IMR-90 (cell line): ENCODE measurements at regions not wholly inside any gene's neighbourhood (a gene's known extent, or its start where the extent isn't known, plus 50 kb on each side); places are given as distances from the start of the nearest gene placed in this dataset.

Experiments used
- ATAC-seq: fragments of 200-7000 bp; cut with Tn5 transposase; 2 replicates; pipeline ENCODE4 v1.9.1; 2020; ENCODE audit warnings: low read depth, mild to moderate bottlenecking, moderate library complexity
- BruUV-seq: library from RNA; stranded (reverse); fragments of 400-500 nt; replicated peaks from 2 replicates; lab custom pipeline; 2021; lab: Mats Ljungman, UMichigan
- CTCF ChIA-PET: fragments of 300-600 bp; formaldehyde crosslinking; extraction: SDS; loops from one replicate; lab custom pipeline; 2021; ENCODE audit warnings: antibody characterized with exemption; lab: Yijun Ruan, JAX
- POLR2A ChIA-PET: fragments of 300-600 bp; sonication (Branson Sonifier 250); formaldehyde crosslinking; loops from one replicate; lab custom pipeline; 2022; ENCODE audit warnings: antibody characterized with exemption; ENCODE audit not compliant: unreplicated experiment; lab: Charles Lee
- DNase-seq: peaks from one replicate; pipeline ENCODE4 v3.0.0; 2013
- H2AFZ ChIP-seq: replicated peaks from 2 replicates; pipeline ENCODE3; 2013; ENCODE audit warnings: low read length, mild to moderate bottlenecking; ENCODE audit not compliant: poor library complexity
- H2AK5ac ChIP-seq: 2 replicates; pipeline ENCODE4 v1.6.1; 2013; ENCODE audit warnings: low read depth, low read length, inconsistent platforms
- H2AK9ac ChIP-seq: replicated peaks from 2 replicates; pipeline ENCODE3; 2013; ENCODE audit warnings: mild to moderate bottlenecking, low read depth, low read length, moderate library complexity; ENCODE audit not compliant: poor library complexity
- H2BK120ac ChIP-seq: 2 replicates; pipeline ENCODE4 v1.6.1; 2013; ENCODE audit warnings: low read depth, low read length, inconsistent platforms
- H2BK15ac ChIP-seq: 3 replicates; pipeline ENCODE4 v1.6.1; 2013; ENCODE audit warnings: low read depth, low read length, inconsistent platforms
- H2BK20ac ChIP-seq: 2 replicates; pipeline ENCODE4 v1.6.1; 2013; ENCODE audit warnings: low read depth, mild to moderate bottlenecking, inconsistent platforms, low read length, moderate library complexity
- H2BK5ac ChIP-seq: 2 replicates; pipeline ENCODE4 v1.6.1; 2013; ENCODE audit warnings: mild to moderate bottlenecking, low read depth, low read length, inconsistent platforms; ENCODE audit not compliant: poor library complexity, severe bottlenecking
- H3K14ac ChIP-seq: replicated peaks from 2 replicates; pipeline ENCODE4 v1.6.1; 2013; ENCODE audit warnings: low read depth, low read length, inconsistent platforms
- H3K18ac ChIP-seq: 2 replicates; pipeline ENCODE4 v1.6.1; 2013; ENCODE audit warnings: low read depth, low read length, control low read depth
- H3K23ac ChIP-seq: 2 replicates; pipeline ENCODE4 v1.6.1; 2013; ENCODE audit warnings: low read depth, low read length, inconsistent platforms
- H3K27ac ChIP-seq: 2 replicates; pipeline ENCODE4 v1.5.1; 2013; ENCODE audit warnings: mild to moderate bottlenecking, control low read depth, low read length; ENCODE audit not compliant: insufficient read depth
- H3K27me3 ChIP-seq: 2 replicates; pipeline ENCODE4 v1.6.1; 2013; ENCODE audit warnings: low read length; ENCODE audit not compliant: control insufficient read depth, insufficient read depth
- H3K36me3 ChIP-seq: 2 replicates; pipeline ENCODE4 v1.6.1; 2013; ENCODE audit warnings: low read length, mixed read lengths; ENCODE audit not compliant: control insufficient read depth, insufficient read depth
- H3K4ac ChIP-seq: 2 replicates; pipeline ENCODE4 v1.6.1; 2013; ENCODE audit warnings: low read depth, low read length, inconsistent platforms
- H3K4me1 ChIP-seq: 2 replicates; pipeline ENCODE4 v1.6.1; 2013; ENCODE audit warnings: low read length, mixed read lengths; ENCODE audit not compliant: control insufficient read depth, insufficient read depth
- H3K4me2 ChIP-seq: 2 replicates; pipeline ENCODE4 v1.6.1; 2013; ENCODE audit warnings: low read depth, mild to moderate bottlenecking, control low read depth, low read length, moderate library complexity
- H3K4me3 ChIP-seq: 2 replicates; pipeline ENCODE4 v1.5.1; 2013; ENCODE audit warnings: low read depth, mild to moderate bottlenecking, control low read depth, low read length, moderate library complexity; ENCODE audit not compliant: insufficient read depth
- H3K56ac ChIP-seq: 2 replicates; pipeline ENCODE4 v1.6.1; 2013; ENCODE audit warnings: low read length, inconsistent platforms; ENCODE audit not compliant: insufficient read depth; ENCODE audit errors: extremely low read depth
- H3K79me1 ChIP-seq, 2 experiments: 2 replicates each; pipeline ENCODE4 v1.6.1; 2013; ENCODE audit warnings: low read length in 2 of 2, inconsistent platforms in 1 of 2, low read depth in 1 of 2
- H3K9ac ChIP-seq: 2 replicates; pipeline ENCODE4 v1.6.1; 2013; ENCODE audit warnings: low read depth, low read length, control low read depth
- H3K9me1 ChIP-seq: 2 replicates; pipeline ENCODE4 v1.6.1; 2013; ENCODE audit warnings: low read length, inconsistent platforms; ENCODE audit not compliant: insufficient read depth
- H3K9me3 ChIP-seq: 2 replicates; pipeline ENCODE4 v1.6.1; 2013; ENCODE audit warnings: low read length; ENCODE audit not compliant: control insufficient read depth, insufficient read depth
- H4K20me1 ChIP-seq: 2 replicates; pipeline ENCODE4 v1.6.1; 2013; ENCODE audit warnings: low read length, inconsistent platforms; ENCODE audit not compliant: insufficient read depth
- H4K5ac ChIP-seq: 2 replicates; pipeline ENCODE4 v1.6.1; 2013; ENCODE audit warnings: mild to moderate bottlenecking, low read depth, low read length, control low read depth
- H4K8ac ChIP-seq, 2 experiments: 2 replicates each; pipeline ENCODE4 v1.6.1; 2013; ENCODE audit warnings: low read depth in 2 of 2, low read length in 2 of 2, control low read depth in 1 of 2, inconsistent platforms in 1 of 2
- H4K91ac ChIP-seq: 2 replicates; pipeline ENCODE4 v1.6.1; 2013; ENCODE audit warnings: low read depth, low read length, inconsistent platforms; ENCODE audit not compliant: insufficient read depth
- NFE2L2 ChIP-seq: fragments of 150-350 bp; IDR thresholded peaks from 2 replicates; pipeline ENCODE4 v1.6.1; 2016; ENCODE audit warnings: low read depth, mild to moderate bottlenecking, low read length
- SMC3 ChIP-seq: fragments of 150-350 bp; IDR thresholded peaks from 2 replicates; pipeline ENCODE4 v1.6.1; 2016; ENCODE audit warnings: low read depth, mild to moderate bottlenecking, antibody characterized with exemption, low read length, moderate library complexity
- WGBS, 2 experiments: methylation state at CpG; one replicate each; pipeline versions ENCODE4 v1.1.5 to v1.1.7; 2013; ENCODE audit warnings: missing lambda C conversion rate in 2 of 2; ENCODE audit not compliant: insufficient read length in 1 of 2; ENCODE audit errors: extremely low coverage in 2 of 2; 5-methylcytosine and 5-hydroxymethylcytosine counted together
- dilution Hi-C: fragments of 300-500 bp; cut with HindIII; formaldehyde crosslinking; loops from one replicate; pipeline ENCODE4 v1.14.3; 2018; ENCODE audit warnings: low sequenced_read_pairs; ENCODE audit not compliant: unreplicated experiment
- in situ Hi-C: fragments of 300-500 bp; cut with MboI; formaldehyde crosslinking; loops from 3 replicates; pipeline ENCODE4 v1.14.3; 2019; ENCODE audit warnings: low sequenced_read_pairs, inconsistent platforms, mixed read lengths
- intact Hi-C: fragments of 100-400 bp; cut with micrococcal nuclease; formaldehyde crosslinking; loops from 2 replicates; pipeline ENCODE4 v1.10.0; 2022
- TF ChIP-seq, protein P1 (sequence below): conservative IDR thresholded peaks from 2 replicates; pipeline ENCODE4 v1.5.1; 2012; ENCODE audit warnings: mild to moderate bottlenecking, low read depth, low read length, improper control_type of control experiment
- TF ChIP-seq, protein P2 (sequence below): fragments of 150-350 bp; IDR thresholded peaks from 2 replicates; pipeline ENCODE4 v1.6.1; 2016; ENCODE audit warnings: low read depth, mild to moderate bottlenecking, low read length, moderate library complexity, borderline replicate concordance

DNA sequence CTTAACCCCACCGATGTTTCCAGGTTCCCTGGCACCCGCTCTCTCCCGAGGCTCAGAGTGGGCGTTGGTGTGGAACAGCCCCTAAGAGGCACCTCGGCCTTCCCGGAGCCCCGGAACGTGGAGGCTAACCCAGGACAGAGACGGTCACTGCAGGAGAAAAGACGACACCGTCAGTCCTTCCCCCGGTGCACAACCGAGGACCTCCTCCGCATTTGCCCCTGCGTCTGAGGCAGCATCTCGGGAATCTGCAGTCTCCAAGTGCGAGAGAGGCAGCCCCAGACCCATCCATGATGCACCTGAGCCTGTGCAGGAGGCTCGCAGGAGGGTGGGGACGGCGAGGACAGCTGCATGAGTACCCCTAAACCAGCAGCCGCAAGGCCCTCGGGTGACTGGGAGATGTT is 204.9 kb upstream of the SALL3 start:
- no peak overlapping the region for H3K4ac ChIP-seq
- no peak overlapping the region for H3K56ac ChIP-seq
- 81% methylated on average over 13 of the region's 22 CpGs; no CpG with 5 or more reads in 1 of the 2 experiments for WGBS, 2 experiments
- intact Hi-C loops (no loop called here), dilution Hi-C loops (no loop called here), in situ Hi-C loops (no loop called here)
- no peak overlapping the region for H4K5ac ChIP-seq
- H3K14ac ChIP-seq = no peak overlapping the region
- H2BK15ac ChIP-seq = no peak overlapping the region
- H2AK5ac ChIP-seq = no peak overlapping the region
- H3K79me1 ChIP-seq = no peaks in the 10 kb centered on the region
- no peaks in the 10 kb centered on the region for H3K27me3 ChIP-seq
- H3K27ac ChIP-seq = no peak overlapping the region
- H3K4me1 ChIP-seq = no peaks in the 10 kb centered on the region
- TF ChIP-seq, protein P1, sequence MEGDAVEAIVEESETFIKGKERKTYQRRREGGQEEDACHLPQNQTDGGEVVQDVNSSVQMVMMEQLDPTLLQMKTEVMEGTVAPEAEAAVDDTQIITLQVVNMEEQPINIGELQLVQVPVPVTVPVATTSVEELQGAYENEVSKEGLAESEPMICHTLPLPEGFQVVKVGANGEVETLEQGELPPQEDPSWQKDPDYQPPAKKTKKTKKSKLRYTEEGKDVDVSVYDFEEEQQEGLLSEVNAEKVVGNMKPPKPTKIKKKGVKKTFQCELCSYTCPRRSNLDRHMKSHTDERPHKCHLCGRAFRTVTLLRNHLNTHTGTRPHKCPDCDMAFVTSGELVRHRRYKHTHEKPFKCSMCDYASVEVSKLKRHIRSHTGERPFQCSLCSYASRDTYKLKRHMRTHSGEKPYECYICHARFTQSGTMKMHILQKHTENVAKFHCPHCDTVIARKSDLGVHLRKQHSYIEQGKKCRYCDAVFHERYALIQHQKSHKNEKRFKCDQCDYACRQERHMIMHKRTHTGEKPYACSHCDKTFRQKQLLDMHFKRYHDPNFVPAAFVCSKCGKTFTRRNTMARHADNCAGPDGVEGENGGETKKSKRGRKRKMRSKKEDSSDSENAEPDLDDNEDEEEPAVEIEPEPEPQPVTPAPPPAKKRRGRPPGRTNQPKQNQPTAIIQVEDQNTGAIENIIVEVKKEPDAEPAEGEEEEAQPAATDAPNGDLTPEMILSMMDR = no peak
- TF ChIP-seq, protein P2, sequence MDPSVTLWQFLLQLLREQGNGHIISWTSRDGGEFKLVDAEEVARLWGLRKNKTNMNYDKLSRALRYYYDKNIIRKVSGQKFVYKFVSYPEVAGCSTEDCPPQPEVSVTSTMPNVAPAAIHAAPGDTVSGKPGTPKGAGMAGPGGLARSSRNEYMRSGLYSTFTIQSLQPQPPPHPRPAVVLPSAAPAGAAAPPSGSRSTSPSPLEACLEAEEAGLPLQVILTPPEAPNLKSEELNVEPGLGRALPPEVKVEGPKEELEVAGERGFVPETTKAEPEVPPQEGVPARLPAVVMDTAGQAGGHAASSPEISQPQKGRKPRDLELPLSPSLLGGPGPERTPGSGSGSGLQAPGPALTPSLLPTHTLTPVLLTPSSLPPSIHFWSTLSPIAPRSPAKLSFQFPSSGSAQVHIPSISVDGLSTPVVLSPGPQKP = no peak
- TF ChIP-seq SMC3 = no peak
- no peak for TF ChIP-seq NFE2L2
- no peak for ATAC-seq
- H3K18ac ChIP-seq = no peak overlapping the region
- BruUV-seq = no TSS peak
- H2BK5ac ChIP-seq = no peak overlapping the region
- H2AFZ ChIP-seq = no peak overlapping the region
- H3K36me3 ChIP-seq = no peaks in the 10 kb centered on the region
- H4K8ac ChIP-seq = no peak overlapping the region
- ChIA-PET POLR2A (no interaction called here), CTCF (no interaction called here)
- no peak overlapping the region for H2AK9ac ChIP-seq
- no peaks in the 10 kb centered on the region for H3K9me1 ChIP-seq
- H3K9me3 ChIP-seq = peaks cover 56% of the 10 kb centered on the region
- no peak overlapping the region for H3K4me2 ChIP-seq
- H2BK20ac ChIP-seq = no peak overlapping the region
- no peaks in the 10 kb centered on the region for H4K20me1 ChIP-seq
- no peak overlapping the region for H2BK120ac ChIP-seq
- no peak overlapping the region for H3K23ac ChIP-seq
- H4K91ac ChIP-seq = no peak overlapping the region
- no peak overlapping the region for H3K9ac ChIP-seq
- no peak overlapping the region for H3K4me3 ChIP-seq
- DNase-seq = no peak
